ENCODE measurements at regions not wholly inside any gene's neighbourhood (a gene's known extent, or its start where the extent isn't known, plus 50 kb on each side); places are given as distances from the start of the nearest gene placed in this dataset.
"Not testable (repeated sequence)": the region's sequence is repeated elsewhere in the genome, so short reads cannot be mapped to it uniquely, and the experiment has no call there.

- not testable (repeated sequence) for DNase-seq
Measured at GRCh38 chr20:47907951-47908350, 122.7 kb upstream of the SULF2 start.

GRCh38 chr20:47907031-47907675, 121.9 kb upstream of the SULF2 start:
- DNase-seq = no peak

- DNase-seq = no peak
Measured at GRCh38 chr20:47906348-47906660, 121.0 kb upstream of the SULF2 start.

- no peak for DNase-seq
Measured at GRCh38 chr20:47905628-47906347, 120.5 kb upstream of the SULF2 start.

GRCh38 chr20:47903009-47903408, 117.7 kb upstream of the SULF2 start:
- not testable (repeated sequence) for DNase-seq

- DNase-seq = not testable (repeated sequence)
Measured at GRCh38 chr20:47899313-47899712, 114.0 kb upstream of the SULF2 start.

GRCh38 chr20:47897461-47897860, 112.2 kb upstream of the SULF2 start:
- DNase-seq = no peak

GRCh38 chr20:47892681-47893080, 107.4 kb upstream of the SULF2 start:
- DNase-seq = not testable (repeated sequence)

GRCh38 chr20:47890708-47891107, 105.4 kb upstream of the SULF2 start:
- DNase-seq = not testable (repeated sequence)

- not testable (repeated sequence) for DNase-seq
Measured at GRCh38 chr20:47889751-47890150, 104.5 kb upstream of the SULF2 start.

- no peak for DNase-seq
Measured at GRCh38 chr20:47888351-47888750, 103.1 kb upstream of the SULF2 start.

GRCh38 chr20:47887477-47888080, 102.3 kb upstream of the SULF2 start:
- no peak for DNase-seq

GRCh38 chr20:47887064-47887463, 101.8 kb upstream of the SULF2 start:
- DNase-seq = no peak

GRCh38 chr20:47886454-47887041, 101.3 kb upstream of the SULF2 start:
- DNase-seq = no peak

GRCh38 chr20:47885909-47886453, 100.7 kb upstream of the SULF2 start:
- no peak for DNase-seq

GRCh38 chr20:47883940-47884339, 98.7 kb upstream of the SULF2 start:
- not testable (repeated sequence) for DNase-seq

GRCh38 chr20:47883186-47883585, 97.9 kb upstream of the SULF2 start:
- DNase-seq = no peak

GRCh38 chr20:47879771-47880170, 94.5 kb upstream of the SULF2 start:
- DNase-seq = no peak

GRCh38 chr20:47878601-47879027, 93.3 kb upstream of the SULF2 start:
- no peak for DNase-seq

- DNase-seq = no peak
Measured at GRCh38 chr20:47876311-47877088, 91.2 kb upstream of the SULF2 start.

GRCh38 chr20:47875297-47876025, 90.2 kb upstream of the SULF2 start:
- no peak for DNase-seq

- DNase-seq = no peak
Measured at GRCh38 chr20:47872341-47872740, 87.1 kb upstream of the SULF2 start.

Measured in GDM1 (cell line).